ENCODE measurements at regions not wholly inside any gene's neighbourhood (a gene's known extent, or its start where the extent isn't known, plus 50 kb on each side); places are given as distances from the start of the nearest gene placed in this dataset.
A peak's percentile ranks its signal among the peaks of the same experiment; 100 is the strongest.

GRCh38 chr2:145088756-145089155 is 568.8 kb upstream of the ZEB2 start:
- FAIRE-seq = no peak

DNA sequence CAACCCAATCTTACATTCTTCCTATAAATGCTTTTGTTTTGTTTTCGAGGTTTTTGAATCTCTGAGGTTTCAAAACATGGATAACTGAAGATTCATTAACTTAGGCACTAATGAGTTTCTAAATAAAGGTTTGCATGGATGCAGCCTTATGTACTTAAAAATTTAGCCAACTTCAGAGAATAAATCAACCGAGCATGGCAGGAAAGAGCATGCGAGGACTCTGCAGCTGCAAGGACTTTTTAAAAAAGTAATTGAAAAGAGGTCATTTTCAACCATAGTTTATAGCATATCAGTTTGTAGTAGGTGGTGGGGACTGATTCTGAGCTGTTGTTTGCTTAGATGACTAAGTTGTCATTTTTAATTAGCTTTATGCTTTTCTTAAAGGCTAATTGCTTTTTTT is 567.0 kb upstream of the ZEB2 start:
- no peak for FAIRE-seq

GRCh38 chr2:145085612-145086011 is 565.7 kb upstream of the ZEB2 start:
- no peak for FAIRE-seq

GRCh38 chr2:145080426-145080825 is 560.5 kb upstream of the ZEB2 start:
- FAIRE-seq = no peak

GRCh38 chr2:145079641-145080040 is 559.7 kb upstream of the ZEB2 start:
- peak; percentile 42 for FAIRE-seq

DNA sequence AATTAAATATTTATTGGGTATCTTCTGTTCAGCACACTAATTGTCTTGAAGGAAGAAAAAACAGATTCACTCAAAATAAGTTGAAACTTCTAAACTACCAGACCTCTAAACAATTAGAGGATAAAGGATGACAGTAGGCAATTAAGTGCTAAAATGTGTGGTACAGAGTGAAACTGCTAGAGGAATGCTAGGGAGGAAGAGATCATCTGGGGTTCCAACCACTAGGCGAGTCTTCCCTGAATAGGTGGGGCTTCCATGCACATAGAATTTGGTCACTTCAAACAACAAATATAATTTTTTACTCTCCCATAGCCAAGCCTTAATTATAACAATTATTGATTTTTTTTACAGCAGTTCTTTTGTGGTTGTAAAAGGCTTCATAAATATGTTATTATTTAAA is 559.0 kb upstream of the ZEB2 start:
- no peak for FAIRE-seq

DNA sequence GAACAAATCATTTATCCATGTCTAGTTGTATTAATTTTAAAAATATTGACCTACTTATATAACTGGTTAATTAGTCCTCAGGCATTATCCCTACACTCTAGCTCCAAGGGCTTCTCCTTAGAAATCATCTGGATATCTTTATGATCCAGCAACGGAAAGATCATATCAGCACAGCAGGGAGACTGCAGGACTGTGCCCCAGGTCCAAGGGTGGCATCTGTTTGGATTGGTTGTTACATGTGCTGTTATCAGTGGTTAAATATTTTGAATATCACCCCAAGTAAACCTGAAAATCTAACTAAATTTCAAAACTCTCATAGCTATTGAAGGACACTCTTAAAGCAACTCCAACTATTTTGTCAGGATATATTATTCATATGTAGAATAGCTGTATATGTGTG is 556.2 kb upstream of the ZEB2 start:
- FAIRE-seq = no peak

DNA sequence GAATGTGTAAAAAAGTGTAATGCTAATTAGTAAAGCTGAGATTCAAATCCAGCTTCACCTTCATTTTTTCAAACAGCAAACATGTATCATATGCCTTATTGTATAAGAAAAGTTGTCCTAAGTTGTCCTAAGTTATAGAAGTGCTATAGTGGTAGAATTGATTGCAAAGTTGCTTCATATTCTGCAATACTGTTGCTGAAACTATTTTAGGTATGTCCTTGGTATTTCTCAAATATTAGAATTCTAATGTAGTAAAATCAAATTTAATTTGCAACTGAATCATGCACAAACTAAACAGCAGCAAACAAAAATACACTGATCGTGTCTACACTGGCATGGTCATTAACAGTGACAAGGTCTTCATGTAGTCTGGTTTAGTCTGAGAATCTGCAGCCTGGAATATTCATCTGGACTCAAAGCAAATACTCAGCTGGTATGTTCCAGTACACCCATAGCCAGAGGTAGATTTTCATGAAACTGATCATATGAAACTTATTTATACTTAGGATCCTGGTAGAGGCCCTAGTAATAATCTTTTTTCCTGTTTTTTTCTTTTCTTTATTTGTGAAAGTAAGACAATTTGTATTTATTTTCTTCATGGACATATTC is 555.6 kb upstream of the ZEB2 start:
- no peak for FAIRE-seq

- FAIRE-seq = no peak
Observed at GRCh38 chr2:145070703-145071102, 550.8 kb upstream of the ZEB2 start.

DNA sequence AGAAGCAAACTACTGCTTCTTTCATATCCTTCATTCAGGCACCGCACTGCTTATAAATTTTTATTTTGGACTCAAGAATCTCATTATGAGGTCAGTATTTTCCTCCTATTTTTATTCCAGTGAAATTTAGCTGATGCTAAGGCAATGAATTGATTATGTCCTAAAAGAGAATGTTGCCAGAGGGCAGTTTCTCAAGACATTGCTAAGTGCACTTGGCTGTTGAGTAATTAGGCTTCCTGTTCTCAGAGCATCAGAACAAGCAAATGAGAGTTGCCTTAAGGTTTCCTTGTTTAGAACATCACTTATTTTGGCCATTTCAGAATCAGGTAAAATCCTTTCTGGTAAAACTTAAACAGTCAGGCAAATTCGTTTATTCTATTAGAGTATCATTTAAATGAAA is 548.6 kb upstream of the ZEB2 start:
- no peak for FAIRE-seq

DNA sequence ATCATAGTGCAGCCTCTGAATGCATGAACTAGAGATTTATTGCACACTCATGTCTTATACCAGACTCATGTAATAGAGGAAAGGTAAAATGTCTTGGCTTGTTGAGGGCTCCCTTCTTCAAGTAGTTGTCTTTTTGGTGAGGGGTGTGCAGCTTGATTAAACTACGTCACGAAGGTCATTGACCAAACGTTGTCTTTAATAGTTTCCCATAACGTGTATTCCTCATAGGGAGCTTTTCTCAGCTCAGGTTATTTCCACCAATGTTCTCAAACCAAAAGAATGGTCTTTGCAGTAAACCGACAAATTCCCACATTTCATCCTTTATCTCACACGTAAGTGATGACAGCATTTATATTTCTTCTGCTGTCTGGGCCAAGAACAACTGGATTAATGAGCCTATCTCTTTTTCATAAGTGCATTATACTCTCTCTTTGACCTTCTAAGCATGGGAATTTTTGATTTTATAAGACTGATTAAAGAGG is 547.7 kb upstream of the ZEB2 start:
- no peak for FAIRE-seq

DNA sequence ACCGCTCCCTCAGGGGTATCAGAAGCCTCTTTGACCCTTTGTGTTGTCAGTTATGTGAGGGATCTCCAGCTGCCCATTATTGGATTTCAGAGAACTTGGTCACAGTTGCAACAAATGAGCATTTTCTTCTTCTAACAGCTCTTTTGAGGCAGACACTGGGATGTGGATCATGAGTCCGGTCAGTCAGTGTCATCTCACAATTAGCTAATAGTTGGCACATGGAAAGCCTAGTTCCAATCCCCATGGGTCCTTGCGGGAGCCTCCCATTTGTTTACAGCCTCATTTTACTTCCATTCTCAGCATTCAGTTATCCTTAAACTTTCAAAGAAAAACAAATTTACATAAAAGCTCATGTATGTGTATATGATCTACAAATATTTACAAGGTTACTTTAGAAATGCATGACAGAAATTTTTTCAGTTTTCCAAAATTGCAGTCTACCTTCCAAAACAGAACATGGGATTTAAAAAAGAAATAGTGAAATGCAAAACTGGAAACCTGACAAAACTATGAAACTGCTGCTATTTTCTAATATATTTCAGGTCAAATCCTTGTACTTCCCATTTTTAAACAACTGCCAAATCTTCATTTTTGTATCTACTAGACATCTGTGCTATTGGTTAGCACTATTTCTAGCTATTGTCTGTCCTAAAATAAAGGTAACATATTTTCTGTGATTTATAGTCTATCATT is 547.1 kb upstream of the ZEB2 start:
- no peak for FAIRE-seq

GRCh38 chr2:145066151-145066661 is 546.3 kb upstream of the ZEB2 start:
- FAIRE-seq = no peak

DNA sequence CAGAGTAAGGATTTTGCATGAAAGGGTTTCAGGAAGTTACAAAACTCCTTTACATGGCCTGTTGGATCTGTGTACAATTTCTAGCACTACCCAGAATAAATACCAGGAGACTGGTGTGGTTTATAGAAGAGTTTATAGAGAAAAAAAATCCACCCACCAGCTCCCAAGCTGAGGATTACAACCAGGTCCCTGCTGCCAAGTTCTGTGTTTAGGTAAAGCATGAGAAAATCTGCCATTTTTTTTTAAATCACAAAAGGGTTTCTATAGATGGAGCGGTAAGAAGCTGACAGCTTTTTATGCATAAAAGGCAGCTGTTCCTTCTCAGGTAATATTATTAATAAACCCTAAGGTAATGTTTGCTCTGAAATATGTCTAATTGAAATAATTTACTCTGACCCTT is 545.4 kb upstream of the ZEB2 start:
- no peak for FAIRE-seq

DNA sequence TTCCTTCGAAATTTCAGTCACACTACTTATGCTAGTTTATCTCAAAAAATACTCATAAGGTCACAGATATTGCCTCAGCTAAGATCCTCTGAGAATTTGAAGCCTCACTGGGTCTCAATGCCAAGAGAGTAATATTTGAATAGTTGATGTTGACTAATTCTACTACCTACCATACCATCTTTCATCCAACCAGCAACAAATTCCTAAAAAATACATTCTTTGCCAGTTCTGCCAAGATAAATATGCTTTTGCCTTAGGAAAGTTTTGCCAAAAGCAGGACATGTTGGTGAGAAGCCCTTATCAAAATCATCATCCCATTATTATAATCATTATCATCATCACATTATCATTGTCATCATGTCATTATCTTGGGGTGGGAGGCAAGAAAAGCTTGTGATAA is 544.6 kb upstream of the ZEB2 start:
- no peak for FAIRE-seq

DNA sequence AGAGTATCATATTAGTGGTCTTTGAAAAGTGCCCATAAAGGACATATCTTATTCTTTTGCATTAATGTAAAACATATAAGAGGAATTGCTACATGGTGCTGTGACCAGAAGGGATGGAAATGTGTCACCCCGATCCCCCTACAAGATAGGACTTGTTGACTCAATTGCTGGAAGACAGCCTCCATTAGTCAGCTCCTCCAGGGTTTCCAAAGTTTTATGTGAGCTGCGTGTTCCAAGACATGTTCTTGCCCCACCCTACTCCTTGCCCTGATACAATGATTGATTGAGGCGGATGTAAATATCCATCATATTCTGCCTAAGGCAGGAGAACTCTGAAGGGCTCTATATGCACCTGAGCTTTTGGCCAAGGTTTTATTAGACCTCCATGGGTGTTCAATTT is 541.0 kb upstream of the ZEB2 start:
- no peak for FAIRE-seq

DNA sequence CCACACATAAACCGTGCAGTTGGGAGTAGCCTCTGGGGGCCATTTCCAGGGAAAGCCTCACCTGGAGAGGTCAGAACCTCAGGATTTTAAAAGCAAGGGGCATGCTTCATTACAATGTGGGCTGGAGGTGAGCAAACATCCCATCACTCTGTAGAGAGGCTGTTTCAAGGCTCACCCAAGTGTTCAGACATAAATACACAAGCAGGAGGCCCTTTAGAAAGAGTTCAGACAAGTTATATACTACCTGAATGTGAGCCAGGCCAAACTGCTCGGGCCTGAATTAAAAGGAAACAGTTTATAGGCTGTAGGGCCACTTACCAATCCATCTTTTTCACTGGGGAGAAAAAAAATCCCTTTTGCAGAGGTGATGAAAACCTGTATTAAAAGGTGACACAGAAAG is 540.0 kb upstream of the ZEB2 start:
- no peak for FAIRE-seq

GRCh38 chr2:145059343-145059742 is 539.4 kb upstream of the ZEB2 start:
- FAIRE-seq = no peak

GRCh38 chr2:145058457-145058856 is 538.5 kb upstream of the ZEB2 start:
- no peak for FAIRE-seq

- no peak for FAIRE-seq
Observed at GRCh38 chr2:145055651-145056050, 535.7 kb upstream of the ZEB2 start.

- no peak for FAIRE-seq
Observed at GRCh38 chr2:145050134-145050533, 530.2 kb upstream of the ZEB2 start.

DNA sequence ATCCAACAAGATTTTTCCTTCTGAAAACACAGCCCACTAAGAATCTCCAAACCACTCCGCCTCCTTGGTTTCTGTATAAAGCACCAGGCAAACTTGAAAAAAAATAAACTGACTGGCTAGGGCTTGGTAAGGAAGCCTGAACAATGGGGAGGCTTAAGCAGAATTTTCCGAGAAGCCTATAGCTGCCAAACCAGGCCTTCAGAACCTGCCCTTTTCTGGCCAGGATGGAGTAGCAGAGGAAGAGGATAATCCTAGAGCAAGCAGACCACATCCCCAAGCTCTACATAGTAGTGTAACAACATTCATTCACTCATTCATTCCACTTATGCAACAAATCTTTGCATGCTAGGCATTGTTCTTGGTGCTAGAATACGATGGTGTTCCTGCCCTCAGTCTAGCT is 529.6 kb upstream of the ZEB2 start:
- FAIRE-seq = no peak

DNA sequence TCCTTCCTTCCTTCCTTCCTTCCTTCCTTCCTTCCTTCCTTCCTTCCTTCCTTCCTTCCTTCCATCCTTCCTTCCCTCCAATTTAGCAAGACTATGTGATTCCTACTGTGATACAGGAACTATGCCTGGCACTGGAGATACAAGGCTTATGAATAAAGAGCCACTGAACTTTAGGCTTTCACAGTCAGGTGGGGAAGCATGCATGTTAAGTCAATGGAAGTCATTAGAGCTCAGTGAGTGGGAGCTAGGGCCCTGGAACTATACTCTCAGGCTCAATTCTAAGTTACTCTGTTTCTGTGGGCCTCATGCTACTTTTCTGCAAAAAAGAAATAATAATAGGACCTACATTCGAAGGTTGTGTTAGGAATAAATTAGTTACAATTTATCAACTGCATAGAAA is 527.6 kb upstream of the ZEB2 start:
- FAIRE-seq = no peak

- FAIRE-seq = no peak
Observed at GRCh38 chr2:145044491-145044890, 524.6 kb upstream of the ZEB2 start.

DNA sequence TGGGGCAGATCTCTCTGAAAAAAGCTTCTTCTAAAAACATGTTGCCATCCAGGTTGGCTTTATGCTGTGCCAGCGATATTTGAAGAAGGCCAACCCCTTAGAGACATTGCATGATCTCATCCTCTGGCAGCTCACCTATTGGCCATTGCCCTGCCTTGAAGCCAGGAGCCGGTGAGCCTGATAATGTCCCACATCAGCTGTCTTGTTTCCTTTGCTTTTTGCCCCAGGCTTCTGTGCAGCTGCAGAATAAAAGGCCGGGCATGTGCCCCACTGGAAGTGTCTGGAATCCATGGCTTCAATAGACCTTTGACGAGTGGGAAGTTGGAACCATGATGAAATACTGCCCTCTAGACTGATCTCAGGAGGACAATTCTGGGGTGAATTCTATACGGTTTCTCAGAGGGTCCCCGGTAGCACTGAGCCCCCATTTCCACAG is 523.5 kb upstream of the ZEB2 start:
- FAIRE-seq = no peak

Measured in TTC549 (cell line).